GM12865 (cell line): ENCODE measurements at regions not wholly inside any gene's neighbourhood (a gene's known extent, or its start where the extent isn't known, plus 50 kb on each side); places are given as distances from the start of the nearest gene placed in this dataset.

Experiments used
- DNase-seq: peaks from one replicate; pipeline ENCODE4 v3.0.0; 2010; ENCODE audit warnings: low read depth
- H3K4me3 ChIP-seq: 2 replicates; pipeline ENCODE4 v1.5.1; 2011; ENCODE audit warnings: mild to moderate bottlenecking, low read depth, low read length, control low read depth
- TF ChIP-seq, protein P1 (sequence below): IDR thresholded peaks from 2 replicates; pipeline ENCODE4 v1.5.1; 2011; ENCODE audit warnings: low read length, control low read depth, low read depth, inconsistent platforms; ENCODE audit not compliant: insufficient read depth; ENCODE audit errors: missing control alignments

DNA sequence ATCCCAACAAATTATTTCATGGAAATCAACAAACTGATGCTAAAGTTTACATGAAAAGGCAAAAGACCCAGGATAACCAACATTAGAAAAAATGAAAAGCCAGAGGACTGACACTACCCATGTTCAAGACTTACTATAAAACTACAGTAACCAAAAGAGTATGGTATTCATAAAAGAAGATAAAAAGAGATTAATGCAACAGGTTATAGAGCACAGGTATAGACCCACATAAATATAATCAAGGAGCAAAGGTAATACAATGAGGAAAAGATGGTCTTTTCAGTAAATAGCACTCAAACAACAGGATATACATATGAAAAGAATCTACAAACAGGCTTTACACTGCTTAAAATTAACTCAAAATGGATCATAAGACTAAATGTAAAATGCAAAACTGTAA lies 1342.7 kb downstream of the UQCRFS1 start:
- no peak for DNase-seq
- TF ChIP-seq, protein P1, sequence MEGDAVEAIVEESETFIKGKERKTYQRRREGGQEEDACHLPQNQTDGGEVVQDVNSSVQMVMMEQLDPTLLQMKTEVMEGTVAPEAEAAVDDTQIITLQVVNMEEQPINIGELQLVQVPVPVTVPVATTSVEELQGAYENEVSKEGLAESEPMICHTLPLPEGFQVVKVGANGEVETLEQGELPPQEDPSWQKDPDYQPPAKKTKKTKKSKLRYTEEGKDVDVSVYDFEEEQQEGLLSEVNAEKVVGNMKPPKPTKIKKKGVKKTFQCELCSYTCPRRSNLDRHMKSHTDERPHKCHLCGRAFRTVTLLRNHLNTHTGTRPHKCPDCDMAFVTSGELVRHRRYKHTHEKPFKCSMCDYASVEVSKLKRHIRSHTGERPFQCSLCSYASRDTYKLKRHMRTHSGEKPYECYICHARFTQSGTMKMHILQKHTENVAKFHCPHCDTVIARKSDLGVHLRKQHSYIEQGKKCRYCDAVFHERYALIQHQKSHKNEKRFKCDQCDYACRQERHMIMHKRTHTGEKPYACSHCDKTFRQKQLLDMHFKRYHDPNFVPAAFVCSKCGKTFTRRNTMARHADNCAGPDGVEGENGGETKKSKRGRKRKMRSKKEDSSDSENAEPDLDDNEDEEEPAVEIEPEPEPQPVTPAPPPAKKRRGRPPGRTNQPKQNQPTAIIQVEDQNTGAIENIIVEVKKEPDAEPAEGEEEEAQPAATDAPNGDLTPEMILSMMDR: no peak

DNA sequence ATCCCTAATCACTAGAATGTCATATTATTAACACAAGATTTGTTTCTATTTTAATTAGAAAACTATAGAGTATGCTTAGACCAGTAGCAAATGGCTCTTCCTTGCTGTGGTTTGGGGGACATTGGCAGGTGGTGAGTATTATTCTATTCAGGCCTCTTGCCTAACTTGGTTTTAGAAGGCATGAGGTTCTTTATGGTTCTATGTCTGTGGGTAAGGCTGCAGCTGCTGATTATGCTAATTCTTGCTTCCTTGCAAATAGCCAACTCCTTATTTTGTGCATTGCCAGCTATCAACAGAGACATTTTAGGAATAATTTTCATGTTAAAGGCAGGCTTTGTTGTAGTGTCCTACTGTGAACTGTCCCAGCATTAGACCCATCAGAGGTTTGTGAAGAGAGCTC lies 1344.9 kb downstream of the UQCRFS1 start:
- TF ChIP-seq, protein P1: no peak
- no peak overlapping the region for H3K4me3 ChIP-seq
- DNase-seq: no peak

More for the DNA sequence above, 1342.7 kb downstream of the UQCRFS1 start:
- H3K4me3 ChIP-seq: no peak overlapping the region

DNA sequence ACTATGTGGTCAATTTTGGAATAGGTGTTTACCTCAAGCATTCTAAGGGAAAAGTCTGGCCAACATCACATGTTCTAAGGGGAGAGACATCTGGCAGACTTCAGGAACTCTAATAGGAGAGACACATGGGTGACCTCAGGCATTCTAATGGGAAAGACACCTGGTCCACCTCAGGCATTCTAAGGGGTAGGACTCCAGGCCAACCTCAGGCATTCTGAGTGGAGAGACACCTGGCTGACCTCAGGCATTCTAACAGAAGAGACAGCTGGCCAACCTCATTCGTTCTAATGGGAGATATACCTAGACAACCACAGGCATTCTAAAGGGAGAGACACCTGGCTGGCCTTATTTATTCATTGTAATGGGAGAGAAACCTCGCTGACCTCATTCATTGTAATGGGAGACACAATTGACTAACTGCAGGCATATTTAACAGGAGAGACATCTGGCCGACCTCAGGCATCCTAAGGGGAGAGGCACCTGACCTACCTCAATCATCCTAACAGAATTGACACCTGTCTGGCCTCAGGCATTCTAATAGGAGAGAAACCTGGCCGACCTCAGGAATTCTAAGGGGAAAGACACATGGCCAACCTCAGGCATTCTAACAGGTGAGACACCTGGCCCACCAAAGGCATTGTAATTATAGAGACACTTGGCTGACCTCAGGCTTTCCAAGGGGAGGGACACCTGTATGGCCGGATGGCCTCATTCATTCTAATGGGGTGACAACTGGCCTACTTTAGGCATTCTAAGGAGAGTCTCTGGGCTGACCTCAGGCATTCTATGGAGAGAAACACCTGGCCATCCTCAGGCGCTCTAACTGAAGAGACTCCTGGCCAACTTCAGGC lies 1346.8 kb downstream of the UQCRFS1 start:
- H3K4me3 ChIP-seq: no peak overlapping the region
- no peak for DNase-seq
- TF ChIP-seq, protein P1: no peak

DNA sequence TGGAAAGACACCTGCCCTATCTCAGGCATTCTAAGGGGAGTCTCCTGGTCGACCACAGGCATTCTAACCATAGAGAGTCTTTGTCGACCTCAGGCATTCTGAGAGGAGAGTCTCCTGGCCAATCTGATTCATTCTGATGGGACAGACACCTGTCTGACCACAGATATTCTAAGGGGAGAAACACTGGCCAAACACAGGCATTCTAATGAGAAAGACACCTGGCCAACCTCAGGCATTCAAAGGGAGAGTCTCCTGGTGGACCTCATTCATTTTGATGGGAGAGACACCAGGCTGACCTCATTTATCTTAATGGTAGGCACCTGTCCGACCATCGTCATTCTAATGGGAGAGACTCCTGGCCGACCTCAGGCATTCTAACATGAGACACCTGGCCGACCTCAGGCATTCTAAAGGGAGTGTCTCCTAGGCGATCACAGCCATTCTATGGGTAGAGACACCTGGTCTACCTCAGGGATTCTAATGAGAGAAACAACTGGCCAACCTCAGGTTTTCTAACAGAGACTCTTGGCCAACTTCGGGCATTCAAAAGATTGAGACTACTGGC lies 1351.5 kb downstream of the UQCRFS1 start:
- TF ChIP-seq, protein P1: no peak
- no peak for DNase-seq
- no peak overlapping the region for H3K4me3 ChIP-seq

DNA sequence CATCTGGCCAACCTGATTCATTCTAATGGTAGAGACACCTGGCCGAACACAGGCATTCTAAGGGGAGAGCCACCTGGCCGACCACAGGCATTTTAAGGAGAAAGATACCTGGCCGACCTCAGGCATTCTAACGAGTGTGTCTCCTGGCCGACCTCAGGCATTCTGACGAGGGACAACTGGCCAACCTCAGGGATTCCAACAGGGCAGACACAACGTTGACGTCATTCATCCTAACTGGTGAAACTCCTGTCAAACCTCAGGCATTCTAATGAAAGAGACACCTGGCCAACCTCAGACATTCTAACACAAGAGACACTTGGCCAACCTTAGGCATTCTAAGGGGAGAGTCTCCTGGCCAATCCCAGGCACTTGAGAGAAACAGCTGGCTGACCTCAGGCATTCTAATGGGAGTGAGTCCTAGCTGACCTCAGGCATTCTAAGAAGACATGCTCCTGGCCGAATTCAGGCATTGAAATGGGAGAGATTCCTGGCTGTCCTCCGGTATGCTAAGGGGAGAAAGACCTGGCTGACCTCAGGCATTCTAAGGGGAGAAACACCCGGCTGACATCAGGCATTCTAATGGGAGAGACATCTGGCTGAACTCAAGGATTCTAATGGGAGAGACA lies 1352.5 kb downstream of the UQCRFS1 start:
- H3K4me3 ChIP-seq: no peak overlapping the region
- TF ChIP-seq, protein P1: no peak
- no peak for DNase-seq

DNA sequence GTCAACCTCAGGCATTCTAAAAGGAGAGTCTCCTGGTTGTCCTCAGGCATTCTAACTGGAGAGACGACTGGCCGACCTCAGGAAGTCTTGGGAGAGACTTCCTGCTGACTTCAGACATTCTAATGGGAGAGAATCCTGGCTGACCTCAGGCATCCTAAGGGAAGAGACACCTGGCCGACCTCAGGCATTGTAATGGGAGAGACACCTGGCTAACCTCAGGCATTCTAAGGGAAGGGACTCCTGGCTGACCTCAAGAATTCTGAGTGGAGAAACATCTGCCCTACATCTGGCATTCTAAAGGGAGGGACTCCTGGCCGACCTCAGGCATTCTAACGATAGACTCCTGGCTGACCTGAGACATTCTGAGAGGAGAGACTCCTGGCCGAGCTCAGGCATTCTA lies 1353.3 kb downstream of the UQCRFS1 start:
- no peak for DNase-seq
- no peak overlapping the region for H3K4me3 ChIP-seq
- TF ChIP-seq, protein P1: no peak
